ENCODE measurements at regions not wholly inside any gene's neighbourhood (a gene's known extent, or its start where the extent isn't known, plus 50 kb on each side); places are given as distances from the start of the nearest gene placed in this dataset.

DNA sequence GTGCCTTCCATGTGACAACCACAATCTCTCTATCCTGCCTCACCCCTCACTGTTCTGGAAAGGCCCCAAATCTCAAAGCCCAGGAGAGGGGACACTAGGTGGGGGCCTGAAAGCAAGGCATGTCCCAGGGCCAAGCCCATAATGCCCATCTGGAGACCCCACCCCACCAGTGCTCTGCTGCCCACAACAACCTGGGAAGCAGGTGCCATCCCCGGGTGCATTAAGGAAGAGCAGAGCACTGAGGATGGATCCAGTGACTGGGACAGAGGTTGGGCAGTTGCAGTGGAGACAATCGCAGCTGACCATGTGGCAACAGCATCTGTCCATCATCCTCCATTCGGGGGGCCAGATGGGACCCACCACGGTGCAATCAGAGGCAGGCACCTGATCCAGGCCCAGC lies 106.2 kb upstream of the PRR20G start:
- DNase-seq = no peak

DNA sequence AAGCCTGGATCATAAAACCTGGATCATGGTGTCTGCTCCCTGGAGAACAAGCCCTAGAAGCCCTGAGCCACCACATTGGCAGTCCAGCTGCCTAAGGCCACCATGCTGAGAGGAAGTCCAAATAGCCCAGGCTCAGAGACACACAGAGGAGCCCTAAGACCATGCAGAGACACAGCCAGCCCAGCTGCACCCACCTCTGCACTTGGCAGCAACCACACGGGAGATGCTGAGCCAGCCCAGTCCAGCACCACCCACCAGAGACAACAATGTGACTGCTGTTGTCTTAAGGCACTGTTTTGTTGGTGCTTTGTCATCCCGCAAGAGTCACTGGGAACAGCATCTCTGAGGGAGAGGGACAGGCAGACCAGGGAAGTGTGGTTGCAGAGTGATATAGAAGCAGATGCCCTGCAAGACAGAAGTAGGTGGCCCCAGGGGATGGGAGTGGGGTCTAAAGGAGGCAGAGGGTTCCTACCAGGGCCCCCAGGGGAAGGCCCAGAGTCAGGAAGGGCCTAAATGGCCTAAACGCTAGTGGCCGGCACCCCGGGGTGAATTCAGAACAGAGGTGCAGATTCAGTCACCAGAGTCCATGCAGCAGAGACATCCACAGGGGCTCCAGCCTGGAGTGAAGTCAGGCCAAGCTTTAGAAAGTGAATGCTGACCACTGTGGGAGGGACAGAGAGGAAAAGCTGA lies 105.4 kb upstream of the PRR20G start:
- DNase-seq = no peak

DNA sequence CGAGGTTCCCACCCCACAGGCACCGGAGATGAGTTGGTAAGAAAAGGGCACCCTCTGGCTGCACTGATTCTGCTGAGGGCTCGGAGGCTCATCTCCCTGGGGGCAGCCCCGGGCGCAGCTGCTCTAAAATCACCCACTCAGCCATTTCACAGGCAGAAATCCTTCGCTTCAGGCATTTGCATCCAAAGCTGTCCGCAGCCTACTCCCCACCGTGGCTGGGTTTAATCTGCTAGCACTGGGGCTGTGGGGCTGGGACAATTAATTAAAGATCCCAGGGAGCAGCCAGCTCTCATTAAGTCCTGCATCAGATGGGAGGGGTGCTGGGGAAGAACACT lies 104.3 kb upstream of the PRR20G start:
- DNase-seq = no peak

DNA sequence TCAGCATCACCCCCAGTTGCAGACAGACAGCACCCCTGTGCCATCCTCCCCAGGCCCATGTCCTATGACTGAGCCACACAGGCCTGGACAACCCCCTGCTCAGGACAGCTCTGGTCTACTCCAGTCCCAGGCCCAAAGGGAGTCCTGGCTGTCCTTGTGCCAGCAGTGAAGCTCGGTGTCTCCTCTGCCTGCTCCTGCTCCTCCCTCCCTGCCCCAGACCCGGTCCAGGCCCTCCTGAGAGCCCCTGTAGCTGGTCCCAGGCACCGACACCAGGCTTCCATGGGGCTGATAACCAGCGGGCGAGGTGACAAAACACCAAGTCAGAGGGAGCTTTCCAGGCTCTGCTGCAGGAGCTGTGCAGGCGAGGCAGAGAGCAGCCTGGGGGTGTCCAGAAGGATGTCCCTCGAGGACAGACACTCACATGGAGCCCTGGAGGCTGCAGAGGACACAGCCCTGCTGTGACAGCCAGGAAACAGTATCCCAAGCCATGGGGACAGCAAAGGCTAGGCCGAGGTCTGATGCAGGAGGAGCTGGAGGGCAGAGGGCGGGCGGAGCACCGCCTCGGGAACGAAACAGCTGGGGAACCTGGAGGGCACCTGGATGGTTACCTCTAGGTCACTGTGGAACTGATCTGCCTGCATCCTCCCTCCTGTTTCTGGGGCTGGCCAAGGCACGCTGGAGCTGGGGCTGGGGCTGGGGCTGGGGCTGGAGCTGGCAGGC lies 103.8 kb upstream of the PRR20G start:
- no peak for DNase-seq

DNA sequence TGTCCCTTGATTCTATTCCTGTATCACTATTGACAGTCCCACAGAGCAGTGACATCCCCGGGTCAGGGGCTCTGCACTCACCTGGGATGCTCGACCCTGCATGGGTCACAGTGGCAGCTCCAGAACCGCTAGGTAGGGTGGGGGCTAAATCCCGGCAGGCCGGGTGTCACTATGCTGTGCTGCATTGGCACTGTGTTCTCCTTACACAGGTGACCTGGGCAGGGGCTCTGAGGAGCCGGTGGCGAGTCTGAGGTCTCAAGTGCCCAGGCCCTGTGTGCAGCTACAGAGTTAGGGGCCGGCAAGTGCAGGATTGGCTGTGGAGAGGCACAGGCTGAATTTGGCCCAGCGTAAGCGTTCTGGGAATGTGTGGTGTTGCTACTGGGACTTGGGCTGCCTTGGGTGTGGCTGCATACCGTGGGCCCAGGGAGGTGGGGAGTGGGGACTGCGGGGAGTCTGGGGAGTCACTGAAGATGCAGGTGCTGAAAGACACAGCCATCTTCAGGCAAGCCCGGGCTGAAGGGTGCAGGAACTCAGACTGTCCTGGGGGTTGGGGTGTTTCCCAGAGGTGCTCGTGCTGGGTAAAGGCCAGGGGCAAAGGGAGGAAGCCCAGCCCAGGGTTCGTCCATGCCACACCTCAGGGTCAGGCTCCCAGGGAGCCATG lies 102.6 kb upstream of the PRR20G start:
- DNase-seq = no peak

DNA sequence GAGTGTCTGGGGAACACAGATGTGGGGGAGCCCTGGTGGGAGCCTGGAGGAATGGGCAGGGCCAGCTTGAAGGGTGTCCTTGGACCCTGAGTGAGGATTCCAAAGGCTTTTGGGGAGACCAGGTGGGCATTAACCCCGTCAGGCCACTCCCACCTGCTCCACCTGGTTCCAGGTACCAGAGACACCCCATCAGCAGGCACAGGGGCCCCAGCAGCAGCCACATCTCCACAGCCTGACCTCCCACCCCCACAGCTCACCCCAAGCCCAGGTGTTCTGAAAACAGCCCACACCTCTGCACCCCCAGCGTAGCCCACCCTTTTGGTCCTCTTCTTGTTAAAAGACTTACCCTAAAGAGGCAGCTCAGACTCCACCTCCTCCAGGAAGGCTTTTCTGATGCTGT lies 102.1 kb upstream of the PRR20G start:
- DNase-seq = no peak

DNA sequence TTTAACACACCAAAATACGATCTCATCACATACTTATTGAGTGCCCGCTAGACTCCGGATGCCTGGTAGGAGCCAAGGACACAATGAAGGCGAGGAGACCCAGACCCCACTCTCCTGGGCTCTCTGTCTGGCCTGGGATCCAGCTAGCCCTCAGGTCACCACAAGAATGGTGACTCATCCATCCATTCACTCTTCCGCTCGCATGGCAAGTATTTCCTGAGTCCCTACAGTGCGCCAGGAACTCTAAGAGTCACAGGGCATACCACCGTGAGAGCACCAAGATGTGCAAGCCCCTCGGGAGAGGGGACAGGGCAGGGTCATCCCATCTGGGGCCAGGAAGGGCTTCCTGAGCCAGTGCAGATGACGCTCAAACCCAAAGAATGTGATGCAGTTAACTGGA lies 101.6 kb upstream of the PRR20G start:
- no peak for DNase-seq

DNA sequence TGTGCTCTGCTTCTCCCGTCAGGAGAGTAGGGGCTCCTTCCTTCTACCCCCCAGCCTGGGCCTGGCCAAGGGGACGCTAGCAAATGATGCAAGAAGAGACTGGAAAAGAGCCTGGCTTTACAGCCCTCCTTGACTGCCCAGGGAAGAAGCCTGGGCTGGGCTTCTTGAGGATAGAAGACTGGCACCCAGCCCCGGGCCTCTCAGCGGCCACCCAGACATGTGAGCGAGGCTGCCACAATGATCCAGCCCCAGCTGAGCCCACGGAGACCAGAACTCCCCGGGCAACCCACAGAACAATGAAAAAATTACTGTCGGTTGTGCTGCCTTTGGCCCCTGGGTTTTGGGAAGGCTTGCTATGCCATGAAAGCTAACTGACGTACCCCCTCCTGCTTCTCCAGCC lies 100.6 kb upstream of the PRR20G start:
- no peak for DNase-seq

DNA sequence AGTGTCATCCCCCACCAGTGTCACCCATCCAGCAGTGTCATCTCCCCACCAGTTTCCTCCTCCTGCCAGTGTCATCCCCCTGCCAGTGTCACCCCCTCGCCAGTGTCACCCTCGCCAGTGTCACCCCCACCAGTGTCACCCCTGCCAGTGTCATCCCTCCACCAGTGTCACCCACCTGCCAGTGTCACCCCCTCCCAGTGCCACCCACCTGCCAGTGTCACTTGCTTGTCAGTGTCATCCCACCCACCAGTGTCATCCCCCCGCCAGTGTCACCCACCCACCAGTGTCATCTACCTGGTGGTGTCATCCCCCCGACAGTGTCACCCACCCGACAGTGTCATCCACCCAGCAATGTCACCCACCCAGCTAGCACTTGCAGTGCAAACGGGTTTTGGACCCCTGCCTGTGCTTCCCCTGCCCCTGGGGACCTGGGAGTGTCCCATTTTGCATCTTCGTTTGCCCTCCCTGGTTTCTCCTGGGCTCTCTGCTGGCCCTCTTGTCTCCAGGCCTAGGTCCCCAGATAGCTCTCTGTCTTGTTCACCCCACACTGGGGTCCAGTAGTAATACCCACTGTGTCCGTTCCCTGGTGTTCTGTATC lies 99.8 kb upstream of the PRR20G start:
- DNase-seq = no peak

DNA sequence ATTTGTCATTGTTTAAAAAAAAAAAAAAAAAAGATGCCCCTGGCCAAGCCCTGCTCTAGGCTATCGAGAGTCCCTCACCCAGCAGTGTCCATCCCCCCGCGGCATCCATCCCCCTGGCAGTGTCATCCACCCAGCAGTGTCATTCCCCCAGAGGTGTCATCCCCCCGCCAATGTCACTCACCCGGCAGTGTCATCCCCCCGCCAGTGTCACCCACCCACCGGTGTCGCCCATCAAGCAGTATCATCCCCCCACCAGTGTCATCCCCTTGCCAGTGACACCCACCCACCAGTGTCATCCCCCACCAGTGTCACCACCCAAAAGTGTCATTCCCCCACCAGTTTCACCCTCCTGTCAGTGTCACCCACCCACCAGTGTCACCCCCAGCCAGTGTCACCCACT lies 99.3 kb upstream of the PRR20G start:
- DNase-seq = no peak

DNA sequence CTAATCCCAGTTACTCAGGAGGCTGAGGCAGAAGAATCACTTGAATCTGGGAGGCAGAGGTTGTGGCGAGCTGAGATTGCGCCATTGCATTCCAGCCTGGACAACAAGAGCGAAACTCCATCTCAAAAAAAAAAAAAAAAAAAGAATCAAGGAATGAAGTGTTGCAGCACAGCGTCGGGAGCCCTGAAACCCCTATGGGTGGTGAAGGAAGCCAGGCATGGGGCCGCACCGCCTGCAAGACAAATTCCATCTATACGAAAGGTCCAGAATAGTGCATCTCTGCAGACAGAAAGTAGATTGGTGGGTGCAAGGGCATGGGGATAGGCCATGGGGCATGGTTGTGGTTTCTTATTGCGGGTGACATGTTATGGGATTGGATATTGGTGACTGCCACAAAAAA lies 98.6 kb upstream of the PRR20G start:
- no peak for DNase-seq

DNA sequence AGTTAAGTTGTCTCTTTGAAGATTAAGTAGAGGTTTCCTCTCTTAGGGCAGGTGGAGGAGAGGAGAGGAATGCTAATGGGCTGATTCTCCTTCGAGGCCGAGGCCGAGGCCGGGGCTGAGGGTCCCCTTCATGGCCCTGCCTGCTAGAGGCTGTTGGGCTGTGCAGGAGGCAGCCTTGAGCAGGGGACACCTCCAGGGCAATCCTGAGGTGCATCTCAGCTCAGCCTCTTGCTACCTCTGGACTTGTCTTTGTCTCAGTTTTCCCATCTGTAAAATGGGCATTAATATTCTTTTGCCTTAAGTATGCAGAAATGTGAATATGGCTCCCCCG lies 97.7 kb upstream of the PRR20G start:
- no peak for DNase-seq

DNA sequence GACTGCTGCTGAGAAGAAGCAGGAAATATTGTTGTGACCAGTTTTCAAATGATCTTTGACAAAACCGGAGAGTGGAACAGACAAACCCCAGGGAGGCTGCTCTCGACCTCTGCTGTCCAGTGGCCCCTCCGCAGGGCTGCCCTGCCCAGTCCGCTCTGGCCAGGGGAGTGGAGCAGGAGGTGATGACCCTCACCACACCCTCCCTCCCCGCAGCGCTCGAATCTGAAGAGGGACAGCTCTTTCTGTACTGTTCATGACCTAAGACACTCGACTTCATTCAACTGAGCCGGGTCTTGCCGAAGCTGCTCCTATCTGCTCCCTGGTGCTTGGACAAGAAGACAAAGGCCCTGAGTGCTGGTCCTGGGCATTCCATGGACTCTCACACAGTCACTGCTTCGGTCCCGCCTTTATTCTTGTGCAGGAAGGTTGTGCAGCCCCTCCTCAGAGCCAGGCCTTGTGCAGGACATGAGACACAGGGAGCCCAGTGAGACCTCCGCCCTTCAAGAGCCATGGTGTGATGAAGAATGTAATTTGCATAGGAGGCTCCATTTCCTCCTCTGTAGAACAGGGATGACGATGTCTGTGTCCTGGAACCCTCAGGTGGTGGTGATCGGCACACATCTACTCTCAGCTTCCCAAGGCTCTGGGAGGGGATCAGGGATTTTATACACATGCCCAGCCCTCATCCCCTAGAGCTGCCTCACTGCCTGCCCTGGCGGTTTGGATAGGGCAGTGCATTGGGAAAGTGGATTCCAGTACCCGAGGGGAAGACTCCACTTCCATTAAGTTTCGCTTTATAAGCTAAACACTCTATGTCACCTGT lies 97.1 kb upstream of the PRR20G start:
- DNase-seq = no peak

DNA sequence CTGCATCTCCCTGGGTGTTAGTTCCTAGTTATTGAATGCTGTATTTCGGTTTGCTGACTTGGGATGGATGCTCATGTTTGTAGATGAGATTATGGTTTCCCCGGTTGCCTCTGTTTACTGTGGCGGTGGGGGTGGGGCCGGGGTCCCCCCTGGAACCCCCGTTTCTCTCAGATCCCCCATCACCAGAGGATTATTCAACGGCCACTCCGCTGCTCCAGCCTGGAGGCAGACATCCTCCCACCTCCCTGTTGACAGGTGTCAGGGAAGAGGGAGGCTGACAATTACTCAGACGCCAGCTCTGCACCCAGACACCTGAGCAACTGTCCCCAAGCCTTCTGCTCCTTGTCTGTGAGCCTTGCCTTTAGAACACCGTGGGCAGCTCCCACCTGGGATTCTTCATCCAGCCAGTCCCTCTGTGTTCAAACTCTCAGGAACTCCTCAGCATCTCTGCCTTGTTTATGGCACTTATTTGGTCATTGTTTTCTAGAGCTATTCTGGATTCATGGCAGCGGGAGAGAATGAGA lies 95.9 kb upstream of the PRR20G start:
- DNase-seq = no peak

DNA sequence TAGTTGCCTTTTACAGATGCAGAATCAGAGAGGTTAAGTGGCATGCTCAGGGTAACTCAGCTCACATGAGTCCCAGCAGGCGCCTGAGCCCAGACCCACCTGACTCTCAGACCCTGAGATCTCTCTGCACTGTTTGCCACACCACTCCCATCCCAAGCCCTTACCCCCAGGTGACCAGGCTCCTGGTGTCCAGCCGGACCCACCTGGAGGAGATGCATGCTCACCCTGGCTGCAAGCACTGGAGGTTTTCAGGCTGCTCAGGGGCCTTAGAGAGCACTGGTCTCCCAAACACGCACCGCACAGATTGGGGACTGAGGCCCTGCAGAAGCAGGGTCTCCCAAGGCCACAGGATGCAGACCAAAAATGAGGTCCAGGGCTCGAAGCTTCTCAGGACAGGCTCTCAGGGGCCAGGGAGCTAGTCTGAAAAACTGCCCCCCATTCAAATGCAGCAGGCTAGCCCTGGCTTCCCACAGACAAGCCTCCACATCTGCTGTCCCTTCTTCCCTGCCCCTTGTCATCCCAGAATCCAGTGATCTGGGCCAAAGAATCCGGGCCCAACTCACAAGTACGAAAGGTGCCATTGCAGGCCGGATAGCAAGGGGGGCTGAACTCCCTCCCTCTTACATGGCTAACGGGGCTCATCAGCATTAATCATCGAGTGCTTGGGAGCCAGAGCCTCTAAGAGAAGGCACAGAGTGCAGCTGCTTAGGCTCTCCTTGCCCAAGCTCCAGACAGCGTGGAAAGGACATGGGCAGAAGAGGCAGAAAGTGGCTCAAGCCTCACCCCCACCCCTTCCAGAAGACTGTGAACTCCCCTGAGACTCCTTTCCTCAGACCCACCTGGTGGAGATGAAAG lies 90.2 kb upstream of the PRR20G start:
- DNase-seq = no peak

DNA sequence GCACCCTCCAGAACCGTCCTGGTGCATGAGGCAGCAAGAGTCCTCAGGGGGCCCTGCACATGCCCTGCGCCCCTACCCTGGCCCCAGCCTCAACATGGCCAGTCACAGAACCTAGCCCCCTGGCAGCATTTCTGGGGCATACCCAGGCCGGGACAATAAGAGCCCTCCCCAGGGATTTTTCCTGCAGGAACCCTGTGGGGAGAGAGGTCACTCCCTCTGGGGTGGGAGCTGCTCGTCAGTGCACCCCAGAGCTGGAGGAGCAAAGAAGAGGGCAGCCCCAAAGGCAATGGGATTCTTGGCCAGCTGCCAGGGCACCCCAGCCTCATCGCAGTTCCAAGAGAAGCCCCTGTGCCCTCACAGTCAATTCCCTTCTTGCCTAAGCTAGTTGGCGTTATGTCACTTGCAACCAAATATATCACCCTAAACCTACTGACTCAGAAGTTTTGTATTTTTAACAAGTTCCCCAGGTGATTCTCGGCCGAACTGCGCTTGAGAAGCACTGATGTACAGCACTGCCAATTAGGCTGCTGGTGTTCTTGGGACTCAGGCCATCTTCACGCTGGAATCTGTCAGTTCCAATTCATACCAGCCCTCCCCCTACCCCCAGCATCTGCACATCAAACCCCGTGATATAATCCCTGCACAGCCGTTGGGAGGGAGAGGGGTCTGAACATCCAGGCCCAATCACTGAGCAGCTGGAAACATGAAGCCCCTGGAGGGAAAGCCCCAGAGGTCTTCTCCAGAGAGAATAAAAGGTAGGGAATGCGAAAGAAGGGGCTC lies 87.5 kb upstream of the PRR20G start:
- DNase-seq = no peak

DNA sequence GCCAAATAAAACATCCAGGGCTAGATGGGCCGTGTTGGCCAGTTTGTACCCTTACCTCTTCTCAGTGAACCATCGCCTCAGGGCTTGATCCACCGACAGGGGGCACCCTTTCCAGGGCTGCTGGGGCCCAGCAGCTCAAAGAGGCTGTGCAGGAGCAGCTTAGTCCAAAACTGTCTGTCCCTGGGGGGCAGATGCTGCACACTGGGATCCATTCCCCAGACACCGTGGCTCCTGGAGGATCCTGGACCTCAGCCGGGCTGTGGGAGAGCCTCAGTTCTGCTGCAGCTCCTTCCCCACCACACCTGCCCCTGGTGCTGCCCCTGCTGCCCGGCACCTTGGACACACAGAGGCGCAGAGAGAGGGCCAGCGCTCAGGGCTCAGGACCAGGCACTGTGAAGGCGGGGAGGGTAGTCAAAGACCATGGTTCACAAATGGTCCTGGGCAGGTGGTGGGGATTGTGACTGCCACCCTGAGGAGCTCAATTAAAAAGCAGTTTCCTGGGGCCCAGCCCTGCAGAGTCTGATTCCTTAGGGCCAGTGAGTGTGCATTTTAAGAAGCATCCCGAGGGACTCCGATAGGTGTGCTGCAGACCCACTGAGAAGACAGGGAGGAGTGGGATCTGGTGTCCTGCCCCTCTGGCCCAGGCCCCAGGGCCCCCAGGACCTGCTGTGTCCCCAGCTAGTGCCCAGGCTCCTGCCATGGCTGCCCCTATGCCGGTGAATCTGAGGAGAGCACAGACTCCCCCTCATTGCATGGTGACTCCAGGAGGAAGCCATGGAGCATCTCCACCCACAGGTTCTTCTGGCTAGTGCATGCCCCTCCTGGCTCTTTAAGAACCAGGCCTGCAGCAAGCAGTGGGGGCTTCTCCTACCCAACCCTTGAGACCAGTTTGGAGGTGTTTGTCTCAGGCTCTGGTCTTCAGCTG lies 86.5 kb upstream of the PRR20G start:
- DNase-seq = no peak

DNA sequence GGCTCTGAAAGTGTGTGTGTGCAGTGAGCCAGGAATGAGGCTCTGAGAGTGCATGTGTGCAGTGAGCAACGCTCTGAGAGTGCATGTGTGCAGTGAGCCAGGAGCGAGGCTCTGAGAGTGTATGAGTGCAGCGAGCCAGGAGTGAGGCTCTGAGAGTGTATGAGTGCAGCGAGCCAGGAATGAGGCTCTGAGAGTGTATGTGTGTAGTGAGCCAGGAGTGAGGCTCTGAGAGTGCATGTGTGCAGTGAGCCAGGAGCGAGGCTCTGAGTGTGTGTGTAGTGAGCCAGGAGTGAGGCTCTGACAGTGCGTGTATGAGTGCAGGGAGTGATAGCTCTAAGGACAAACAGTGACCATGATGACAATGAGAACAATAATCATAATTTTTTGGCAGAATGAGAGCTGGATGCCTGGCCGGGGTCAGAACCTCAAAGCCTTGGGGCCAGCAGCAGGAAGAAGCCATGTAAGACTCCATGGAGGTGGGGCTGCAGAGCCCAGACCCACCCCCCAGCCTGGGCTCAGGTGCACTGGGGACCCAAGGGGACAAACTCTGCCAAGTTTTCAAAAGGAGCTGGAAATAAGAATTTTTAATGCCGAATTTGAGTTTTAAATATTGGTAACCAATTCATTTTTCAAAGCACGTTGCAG lies 85.7 kb upstream of the PRR20G start:
- no peak for DNase-seq

DNA sequence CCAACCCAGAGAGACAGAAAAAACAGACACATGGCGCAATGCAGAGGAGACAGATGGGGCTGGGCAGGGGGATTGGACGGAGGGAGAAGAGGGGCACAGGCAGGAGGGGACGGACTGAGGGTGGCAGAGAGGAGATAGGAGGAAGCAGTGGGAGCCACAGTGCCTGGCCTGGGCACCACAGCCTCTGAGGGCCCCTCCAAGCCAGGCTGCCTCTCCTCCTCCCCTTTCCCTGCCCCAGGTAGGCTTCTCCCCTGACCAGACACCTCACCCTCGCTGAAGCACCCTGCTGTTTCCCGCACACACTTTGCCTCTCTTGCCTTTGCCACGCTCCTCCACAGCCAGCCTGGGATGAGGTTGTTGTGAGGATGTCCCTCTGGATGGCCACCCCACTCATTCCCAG lies 84.0 kb upstream of the PRR20G start:
- DNase-seq = no peak

DNA sequence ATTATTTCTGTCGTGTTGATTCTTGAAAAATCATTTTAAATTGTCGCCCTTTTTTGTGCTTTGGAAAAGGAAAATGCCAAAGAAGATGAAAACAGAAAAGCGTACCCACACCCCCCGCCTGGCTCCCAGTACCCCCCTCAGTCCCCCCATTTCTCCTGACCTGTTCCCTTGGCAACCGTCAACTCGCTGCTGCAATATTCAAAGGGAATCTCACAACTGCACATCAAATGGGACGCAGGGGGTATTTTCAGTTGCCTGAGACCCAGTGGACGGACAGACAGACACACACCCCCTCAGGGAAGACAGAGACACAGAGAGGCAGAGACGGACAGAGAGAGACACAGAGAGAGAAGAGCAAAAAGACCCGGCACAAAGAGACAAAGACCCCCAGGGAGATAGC lies 83.5 kb upstream of the PRR20G start:
- DNase-seq = no peak
